MM.1S (cell line): ENCODE measurements at regions not wholly inside any gene's neighbourhood (a gene's known extent, or its start where the extent isn't known, plus 50 kb on each side); places are given as distances from the start of the nearest gene placed in this dataset.

Source experiments
- CTCF ChIP-seq: fragments of 300-600 bp; sonication (generic); IDR thresholded peaks from 2 replicates; pipeline ENCODE4 v1.5.1; 2016; ENCODE audit warnings: antibody characterized with exemption, low read length, mixed read lengths
- EZH2 ChIP-seq: fragments of 300-600 bp; sonication (generic); optimal IDR thresholded peaks from 2 replicates; pipeline ENCODE3; 2017; ENCODE audit warnings: low read depth, mild to moderate bottlenecking, antibody characterized with exemption, low read length, mixed read lengths
- EZH2phosphoT487 ChIP-seq: fragments of 300-600 bp; sonication (generic); IDR thresholded peaks from 2 replicates; pipeline ENCODE4 v1.6.1; 2018; ENCODE audit warnings: antibody characterized with exemption, low read length

- no peak for TF ChIP-seq CTCF
- TF ChIP-seq EZH2phosphoT487 = no peak
- no peak for TF ChIP-seq EZH2
Observed at GRCh38 chr2:196452758-196453157, 186.8 kb upstream of the CCDC150 start.
